ENCODE measurements at regions not wholly inside any gene's neighbourhood (a gene's known extent, or its start where the extent isn't known, plus 50 kb on each side); places are given as distances from the start of the nearest gene placed in this dataset.

DNA sequence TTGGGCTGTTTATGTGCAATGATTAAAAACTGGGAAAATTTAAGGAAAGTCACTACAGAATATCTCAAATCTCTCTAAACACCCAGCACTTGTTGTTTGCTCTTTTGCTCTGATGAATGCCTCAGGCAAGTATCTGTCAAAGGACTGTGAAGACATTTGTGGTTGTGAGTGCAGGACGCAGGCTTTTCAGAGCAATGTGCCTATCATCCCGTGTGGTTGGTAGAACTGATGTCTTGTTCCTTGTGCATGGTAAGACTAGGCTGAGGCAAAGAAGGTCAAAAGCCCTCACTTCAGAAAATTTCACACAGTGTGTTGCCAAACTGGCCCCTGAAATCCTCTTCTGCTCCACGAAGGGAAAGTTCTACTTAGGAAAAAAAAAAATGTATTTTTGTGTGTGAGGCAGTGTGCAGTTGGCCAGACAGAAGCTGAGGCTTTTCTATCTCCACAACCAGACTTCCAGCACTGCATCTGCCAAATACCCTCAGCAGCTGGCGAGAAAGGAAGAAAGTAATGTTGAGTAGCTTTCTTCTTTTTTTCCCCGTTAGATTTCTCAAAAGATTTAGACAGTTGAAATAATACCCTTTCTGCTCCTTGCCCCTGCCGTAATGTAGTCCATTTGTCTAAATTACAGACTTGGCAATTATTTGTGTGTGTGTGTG, 1103.1 kb downstream of the VRK1 start:
- DNase-seq (ENCODE audit: low read depth) = no peak
- TF ChIP-seq, protein P1, sequence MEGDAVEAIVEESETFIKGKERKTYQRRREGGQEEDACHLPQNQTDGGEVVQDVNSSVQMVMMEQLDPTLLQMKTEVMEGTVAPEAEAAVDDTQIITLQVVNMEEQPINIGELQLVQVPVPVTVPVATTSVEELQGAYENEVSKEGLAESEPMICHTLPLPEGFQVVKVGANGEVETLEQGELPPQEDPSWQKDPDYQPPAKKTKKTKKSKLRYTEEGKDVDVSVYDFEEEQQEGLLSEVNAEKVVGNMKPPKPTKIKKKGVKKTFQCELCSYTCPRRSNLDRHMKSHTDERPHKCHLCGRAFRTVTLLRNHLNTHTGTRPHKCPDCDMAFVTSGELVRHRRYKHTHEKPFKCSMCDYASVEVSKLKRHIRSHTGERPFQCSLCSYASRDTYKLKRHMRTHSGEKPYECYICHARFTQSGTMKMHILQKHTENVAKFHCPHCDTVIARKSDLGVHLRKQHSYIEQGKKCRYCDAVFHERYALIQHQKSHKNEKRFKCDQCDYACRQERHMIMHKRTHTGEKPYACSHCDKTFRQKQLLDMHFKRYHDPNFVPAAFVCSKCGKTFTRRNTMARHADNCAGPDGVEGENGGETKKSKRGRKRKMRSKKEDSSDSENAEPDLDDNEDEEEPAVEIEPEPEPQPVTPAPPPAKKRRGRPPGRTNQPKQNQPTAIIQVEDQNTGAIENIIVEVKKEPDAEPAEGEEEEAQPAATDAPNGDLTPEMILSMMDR (conservative IDR thresholded peaks at IDR 0.05; ENCODE audit: low read depth, low read length) = no peak
- no peak overlapping the region for H3K4me3 ChIP-seq (ENCODE audit: low read depth, low read length)

DNA sequence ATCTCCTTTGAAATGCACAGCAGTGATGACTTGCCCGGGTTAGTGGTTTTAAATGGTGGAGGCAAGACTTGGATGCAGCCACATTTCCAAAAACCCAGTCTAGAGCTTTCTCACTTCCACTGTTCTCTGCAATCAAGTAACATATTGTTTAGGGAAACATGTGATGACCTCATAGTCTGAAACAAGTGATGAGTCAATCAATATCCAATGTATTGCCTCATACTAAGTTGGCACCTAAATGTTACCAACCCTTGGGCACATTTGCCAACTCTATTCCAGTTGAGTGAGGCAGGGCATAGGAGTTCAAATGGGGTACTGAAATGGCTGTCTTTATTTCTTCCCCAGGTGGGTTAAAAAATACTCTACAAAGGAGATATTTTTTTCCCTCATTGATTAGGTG, 1105.4 kb downstream of the VRK1 start:
- TF ChIP-seq, protein P1 (conservative IDR thresholded peaks at IDR 0.05; ENCODE audit: low read depth, low read length) = no peak
- no peak for DNase-seq (ENCODE audit: low read depth)
- no peak overlapping the region for H3K4me3 ChIP-seq (ENCODE audit: low read depth, low read length)

- no peak for DNase-seq (ENCODE audit: low read depth)
- H3K4me3 ChIP-seq (ENCODE audit: low read depth, low read length) = no peak overlapping the region
- TF ChIP-seq, protein P1 (conservative IDR thresholded peaks at IDR 0.05; ENCODE audit: low read depth, low read length) = no peak
Observed at GRCh38 chr14:97903821-97904220, 1106.6 kb downstream of the VRK1 start.

- TF ChIP-seq, protein P1 (conservative IDR thresholded peaks at IDR 0.05; ENCODE audit: low read depth, low read length) = no peak
- DNase-seq (ENCODE audit: low read depth) = no peak
- H3K4me3 ChIP-seq (ENCODE audit: low read depth, low read length) = no peak overlapping the region
Observed at GRCh38 chr14:97912217-97912616, 1115.0 kb downstream of the VRK1 start.

DNA sequence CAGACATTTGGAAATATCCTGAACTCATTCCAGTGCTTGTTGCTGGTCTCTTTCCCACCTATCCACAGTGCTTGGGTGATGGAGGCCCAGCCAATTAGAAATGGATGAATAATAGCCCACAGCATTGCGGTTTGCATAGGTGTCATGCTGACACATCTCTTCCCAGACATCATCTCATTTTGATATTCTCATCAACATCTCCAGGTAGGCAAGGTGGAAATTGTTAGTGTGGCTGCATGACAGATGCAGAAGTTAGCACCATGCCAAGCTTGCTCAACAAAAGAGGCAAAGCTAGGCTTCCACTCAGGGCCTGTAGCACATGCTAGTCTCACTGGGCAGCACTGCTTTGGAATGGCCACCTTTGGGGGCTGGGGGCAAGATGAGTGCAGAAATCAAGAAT, 1118.9 kb downstream of the VRK1 start:
- TF ChIP-seq, protein P1 (conservative IDR thresholded peaks at IDR 0.05; ENCODE audit: low read depth, low read length) = no peak
- H3K4me3 ChIP-seq (ENCODE audit: low read depth, low read length) = no peak overlapping the region
- no peak for DNase-seq (ENCODE audit: low read depth)

DNA sequence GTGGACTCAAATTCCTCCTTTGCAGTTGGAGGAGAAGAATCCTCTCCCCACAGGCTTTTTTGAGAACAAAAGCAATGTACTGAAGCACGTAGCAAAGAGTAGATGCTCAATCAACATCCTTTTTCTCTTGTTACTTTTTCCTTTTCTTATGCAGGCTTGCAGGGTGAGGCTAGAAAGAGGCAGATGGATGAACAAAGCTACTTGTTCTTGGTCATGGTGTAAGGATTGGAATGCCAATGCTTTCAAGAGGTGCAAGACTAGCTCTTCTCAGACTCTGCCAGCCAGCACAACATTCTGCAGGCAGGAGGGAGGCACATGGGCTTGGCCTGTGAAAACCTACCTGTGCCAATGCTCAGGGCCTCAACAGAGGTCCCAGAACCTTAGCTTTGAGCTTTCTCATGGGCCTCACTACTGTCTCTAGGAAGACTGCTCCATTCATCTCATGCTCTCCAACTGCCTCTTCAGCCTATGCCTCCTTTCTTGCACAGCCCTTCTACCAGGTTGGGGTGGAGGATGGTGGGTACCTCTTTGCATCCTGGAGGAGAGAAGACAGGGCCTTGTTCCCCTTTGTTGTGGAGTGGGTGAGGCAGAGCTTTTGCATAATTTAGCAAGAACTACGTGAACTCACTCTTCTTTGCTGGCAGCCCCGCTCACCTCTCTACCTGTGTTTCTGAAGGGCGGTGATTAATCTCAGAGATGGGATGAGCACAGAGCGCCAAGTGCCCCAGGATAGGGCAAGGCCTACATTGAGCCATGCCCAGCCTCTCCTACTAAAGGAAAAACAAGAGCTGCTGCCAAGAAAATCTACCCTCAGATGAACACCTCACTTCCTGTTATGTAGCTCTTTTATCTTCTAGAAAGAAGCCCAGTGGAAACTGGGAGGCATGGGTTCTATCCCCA, 1119.7 kb downstream of the VRK1 start:
- TF ChIP-seq, protein P1 (conservative IDR thresholded peaks at IDR 0.05; ENCODE audit: low read depth, low read length) = no peak
- DNase-seq (ENCODE audit: low read depth) = no peak
- no peak overlapping the region for H3K4me3 ChIP-seq (ENCODE audit: low read depth, low read length)

Measured in choroid plexus epithelial cell (primary cell).